GM12878 (cell line): ENCODE measurements at regions not wholly inside any gene's neighbourhood (a gene's known extent, or its start where the extent isn't known, plus 50 kb on each side); places are given as distances from the start of the nearest gene placed in this dataset.

Source experiments
- ATAC-seq: fragments of 200-7000 bp; cut with Tn5 transposase; 3 replicates; pipeline ENCODE4 v1.9.1; 2020; ENCODE audit warnings: mild to moderate bottlenecking, moderate library complexity
- BruUV-seq: library from RNA; stranded (reverse); fragments of 400-500 nt; replicated peaks from 2 replicates; lab custom pipeline; 2021; lab: Mats Ljungman, UMichigan
- CTCF ChIA-PET: fragments of 300-600 bp; sonication (Branson Sonifier 250); formaldehyde crosslinking; extraction: SDS; loops from one replicate; lab custom pipeline; 2021; ENCODE audit warnings: inconsistent platforms; lab: Yijun Ruan, JAX
- POLR2A ChIA-PET: fragments of 350-600 bp; formaldehyde crosslinking; extraction: SDS; loops from one replicate; lab custom pipeline; 2021; ENCODE audit warnings: inconsistent platforms; lab: Charles Lee
- RAD21 ChIA-PET: fragments of 300-600 bp; sonication (Branson Sonifier 250); formaldehyde crosslinking; loops from one replicate; lab custom pipeline; 2023; ENCODE audit warnings: antibody characterized with exemption; ENCODE audit not compliant: unreplicated experiment; lab: Charles Lee
- SMC1A ChIA-PET: fragments of 300-600 bp; sonication (Branson Sonifier 250); formaldehyde crosslinking; loops from one replicate; lab custom pipeline; 2023; ENCODE audit not compliant: unreplicated experiment, uncharacterized antibody; lab: Charles Lee
- DNase-seq: peaks from one replicate; pipeline ENCODE4 v3.0.0-alpha.2; 2011; ENCODE audit warnings: low read depth, low spot score
- FAIRE-seq: peaks from 3 replicates; lab custom pipeline; 2011; peaks lifted over from hg19 to GRCh38; lab: Jason Lieb, UNC
- H2AFZ ChIP-seq: 2 replicates; pipeline ENCODE4 v1.6.0; 2011; ENCODE audit warnings: low read depth, low read length, control low read depth; ENCODE audit not compliant: control insufficient read depth
- H3K27ac ChIP-seq: 2 replicates; pipeline ENCODE4 v1.5.1; 2011; ENCODE audit warnings: control low read depth; ENCODE audit not compliant: control insufficient read depth, insufficient read depth
- H3K27me3 ChIP-seq, 2 experiments: replicated peaks in 1 of 2; 2 replicates each; pipeline versions ENCODE4 v1.6.0 to v1.6.1; 2011; ENCODE audit warnings: low read length in 1 of 2; ENCODE audit not compliant: control insufficient read depth in 2 of 2, insufficient read depth in 2 of 2
- H3K36me3 ChIP-seq, 2 experiments: 2 replicates each; pipeline ENCODE4 v1.5.1; 2011; ENCODE audit warnings: low read length in 1 of 2; ENCODE audit not compliant: control insufficient read depth in 2 of 2, insufficient read depth in 2 of 2
- H3K4me1 ChIP-seq: 2 replicates; pipeline ENCODE4 v1.6.1; 2011; ENCODE audit warnings: mild to moderate bottlenecking, low read length, moderate library complexity, mixed read lengths; ENCODE audit not compliant: control insufficient read depth, insufficient read depth
- H3K4me2 ChIP-seq: 2 replicates; pipeline ENCODE4 v1.6.0; 2011; ENCODE audit warnings: control low read depth; ENCODE audit not compliant: control insufficient read depth, insufficient read depth
- H3K4me3 ChIP-seq: fragments of 200-600 bp; sonication (generic); 2 replicates; pipeline ENCODE4 v1.5.1; 2016
- H3K79me2 ChIP-seq: 2 replicates; pipeline ENCODE4 v1.6.0; 2011; ENCODE audit warnings: low read length; ENCODE audit not compliant: control insufficient read depth, insufficient read depth
- H3K9ac ChIP-seq: 2 replicates; pipeline ENCODE4 v1.8.0; 2011; ENCODE audit warnings: low read length, control low read depth, mixed read lengths; ENCODE audit not compliant: control insufficient read depth, insufficient read depth
- H3K9me3 ChIP-seq: replicated peaks from 3 replicates; pipeline ENCODE4 v1.5.1; 2011; ENCODE audit warnings: mild to moderate bottlenecking, low read length; ENCODE audit not compliant: control insufficient read depth, insufficient read depth
- H4K20me1 ChIP-seq: 2 replicates; pipeline ENCODE4 v1.6.0; 2011; ENCODE audit not compliant: control insufficient read depth, insufficient read depth
- ATF7 ChIP-seq: fragments of 450-650 bp; IDR thresholded peaks from 2 replicates; pipeline ENCODE4 v1.6.1; 2016; ENCODE audit warnings: low read depth, mild to moderate bottlenecking
- CREB1 ChIP-seq: IDR thresholded peaks from 2 replicates; pipeline ENCODE4 v1.6.1; 2012; ENCODE audit warnings: low read depth, mild to moderate bottlenecking, inconsistent platforms
- DPF2 ChIP-seq: fragments of 450-650 bp; IDR thresholded peaks from 2 replicates; pipeline ENCODE4 v1.6.1; 2017; ENCODE audit warnings: mild to moderate bottlenecking
- EZH2 ChIP-seq: IDR thresholded peaks from 2 replicates; pipeline ENCODE4 v1.6.1; 2012; ENCODE audit warnings: low read depth, mild to moderate bottlenecking, control low read depth, inconsistent platforms, low read length, borderline replicate concordance; ENCODE audit not compliant: control insufficient read depth
- IKZF1 ChIP-seq: fragments of 450-650 bp; conservative IDR thresholded peaks from 2 replicates; pipeline ENCODE4 v1.6.1; 2017; ENCODE audit warnings: antibody characterized with exemption, mild to moderate bottlenecking
- IRF4 ChIP-seq: IDR thresholded peaks from 2 replicates; pipeline ENCODE4 v1.6.1; 2011; ENCODE audit warnings: low read depth, low read length
- KDM1A ChIP-seq: fragments of 200-600 bp; sonication (generic); IDR thresholded peaks from 2 replicates; pipeline ENCODE4 v1.6.1; 2016; ENCODE audit warnings: borderline replicate concordance
- KLF5 ChIP-seq: fragments of 450-650 bp; IDR thresholded peaks from 2 replicates; pipeline ENCODE4 v1.6.1; 2014; ENCODE audit warnings: mild to moderate bottlenecking; ENCODE audit not compliant: partially characterized antibody
- LARP7 ChIP-seq: fragments of 450-650 bp; IDR thresholded peaks from 2 replicates; pipeline ENCODE4 v1.6.1; 2017; ENCODE audit warnings: mild to moderate bottlenecking
- POU2F2 ChIP-seq: IDR thresholded peaks from 3 replicates; pipeline ENCODE4 v1.6.1; 2011; ENCODE audit warnings: low read depth, mild to moderate bottlenecking, low read length, borderline replicate concordance
- RUNX3 ChIP-seq: IDR thresholded peaks from 2 replicates; pipeline ENCODE4 v1.6.1; 2012; ENCODE audit warnings: low read length, inconsistent platforms
- SPI1 ChIP-seq: IDR thresholded peaks from 2 replicates; pipeline ENCODE4 v1.6.1; 2011; ENCODE audit warnings: low read depth, mild to moderate bottlenecking, low read length, moderate library complexity, borderline replicate concordance; ENCODE audit not compliant: insufficient read depth
- TBL1XR1 ChIP-seq: IDR thresholded peaks from 2 replicates; pipeline ENCODE4 v1.6.1; 2012; ENCODE audit warnings: low read depth, low read length, improper control_type of control experiment
- YY1 ChIP-seq: IDR thresholded peaks from 2 replicates; pipeline ENCODE4 v1.6.1; 2011; ENCODE audit warnings: low read depth, mild to moderate bottlenecking, low read length
- ZNF207 ChIP-seq: fragments of 450-650 bp; IDR thresholded peaks from 2 replicates; pipeline ENCODE4 v1.6.1; 2014; ENCODE audit warnings: antibody characterized with exemption, mild to moderate bottlenecking, borderline replicate concordance
- ZZZ3 ChIP-seq: IDR thresholded peaks from 2 replicates; pipeline ENCODE4 v1.6.1; 2011; ENCODE audit warnings: low read depth; ENCODE audit not compliant: control insufficient read depth, insufficient read length
- WGBS: methylation state at CpG from one replicate; pipeline ENCODE4 v1.1.6; 2016; ENCODE audit warnings: low lambda C conversion rate; ENCODE audit not compliant: insufficient replicate concordance, insufficient coverage; ENCODE audit errors: missing lambda C conversion rate; 5-methylcytosine and 5-hydroxymethylcytosine counted together
- in situ Hi-C: fragments of 300-500 bp; cut with MboI; formaldehyde crosslinking; loops from 9 replicates; pipeline ENCODE4 v1.14.3; 2018; ENCODE audit warnings: mixed read lengths
- intact Hi-C: fragments of 100-400 bp; cut with micrococcal nuclease; formaldehyde crosslinking; loops from one replicate; pipeline ENCODE4 v1.14.2; 2022; ENCODE audit not compliant: unreplicated experiment
- TF ChIP-seq, protein P1 (sequence below): fragments of 450-650 bp; IDR thresholded peaks from 2 replicates; pipeline ENCODE4 v1.6.1; 2016; ENCODE audit warnings: mild to moderate bottlenecking
- TF ChIP-seq, protein P2 (sequence below): fragments of 450-650 bp; IDR thresholded peaks from 2 replicates; pipeline ENCODE4 v1.6.1; 2017; ENCODE audit warnings: mild to moderate bottlenecking, moderate library complexity
- TF ChIP-seq, protein P3 (sequence below): fragments of 150-350 bp; IDR thresholded peaks from 2 replicates; pipeline ENCODE4 v1.6.1; 2014; ENCODE audit warnings: mild to moderate bottlenecking, low read depth, low read length

DNA sequence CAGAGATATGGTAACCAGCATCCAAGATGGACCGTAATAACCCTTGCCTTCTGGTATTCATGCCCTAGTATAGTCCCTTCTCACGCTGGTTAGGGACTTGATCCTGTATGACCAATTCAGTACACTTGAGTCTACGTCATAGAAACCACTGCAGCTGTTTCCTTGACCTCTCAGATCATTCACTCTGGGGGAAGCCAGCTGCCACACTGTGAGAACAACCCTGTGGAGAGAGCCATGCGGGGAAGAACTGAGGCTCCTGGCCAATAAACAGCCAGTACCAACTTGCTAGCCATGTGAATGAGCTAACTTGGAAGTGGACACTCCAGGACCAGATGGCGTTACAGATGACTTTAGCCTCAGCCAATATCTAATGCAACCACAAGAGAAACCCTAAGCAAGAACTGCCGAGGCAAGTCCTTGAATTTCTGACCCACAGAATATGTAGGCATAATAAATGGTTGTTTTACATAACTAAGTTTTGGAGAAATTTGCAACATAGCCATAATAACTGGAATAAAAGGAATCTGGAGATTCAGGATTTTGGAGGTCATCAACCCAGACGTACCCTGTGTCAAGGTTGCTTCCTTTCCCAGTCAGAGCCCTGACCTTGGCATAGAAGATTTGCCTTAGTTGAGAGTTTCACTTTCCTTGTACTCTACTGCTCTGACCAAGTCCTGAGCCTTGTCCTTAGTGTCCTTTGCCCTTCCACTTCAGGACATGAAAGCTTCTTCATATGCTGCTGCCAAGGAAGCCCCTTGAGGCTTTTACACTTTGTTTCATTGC is 87.3 kb upstream of the ZNF81 start:
- ChIA-PET POLR2A (no interaction called here), RAD21 (interaction anchor here (1.5 kb wide), 1 partner anchor 133 kb away, joined by 3 read pairs; no protein-coding TSS in a partner anchor), CTCF (interaction anchor here (0.8 kb wide), 1 partner anchor 15 kb away, joined by 3 read pairs; no protein-coding TSS in a partner anchor), SMC1A (no interaction called here)
- FAIRE-seq = no peak
- Histone ChIP-seq H4K20me1 (no peaks in the 10 kb centered on the region), H3K4me3 (no peak overlapping the region), H3K4me2 (no peak overlapping the region), H3K4me1 (no peaks in the 10 kb centered on the region), H3K27me3 (no peaks in the 10 kb centered on the region), H3K9me3 (no peaks in the 10 kb centered on the region), H3K9ac (no peak overlapping the region), H2AFZ (no peak overlapping the region), H3K79me2 (no peaks in the 10 kb centered on the region), H3K27ac (no peak overlapping the region), H3K36me3 (no peaks in the 10 kb centered on the region)
- peak; percentile 77 for ATAC-seq
- under 1% methylated on average over 7 of the region's 7 CpGs for WGBS
- intact Hi-C loops (no loop called here), in situ Hi-C loops (no loop called here)
- no peak for DNase-seq
- no TSS peak for BruUV-seq
- no peak for TF ChIP-seq ZZZ3
- TF ChIP-seq POU2F2 = no peak
- 0 out of 2 replicates have a peak, but pooled peaks have one; percentile 23 for TF ChIP-seq IKZF1
- peak; percentile 40; the same call in 1 of the 2 replicates for TF ChIP-seq RUNX3
- TF ChIP-seq ZNF207 = no peak
- TF ChIP-seq ATF7 = no peak
- TF ChIP-seq KLF5 = no peak
- TF ChIP-seq DPF2 = no peak
- TF ChIP-seq, protein P1, sequence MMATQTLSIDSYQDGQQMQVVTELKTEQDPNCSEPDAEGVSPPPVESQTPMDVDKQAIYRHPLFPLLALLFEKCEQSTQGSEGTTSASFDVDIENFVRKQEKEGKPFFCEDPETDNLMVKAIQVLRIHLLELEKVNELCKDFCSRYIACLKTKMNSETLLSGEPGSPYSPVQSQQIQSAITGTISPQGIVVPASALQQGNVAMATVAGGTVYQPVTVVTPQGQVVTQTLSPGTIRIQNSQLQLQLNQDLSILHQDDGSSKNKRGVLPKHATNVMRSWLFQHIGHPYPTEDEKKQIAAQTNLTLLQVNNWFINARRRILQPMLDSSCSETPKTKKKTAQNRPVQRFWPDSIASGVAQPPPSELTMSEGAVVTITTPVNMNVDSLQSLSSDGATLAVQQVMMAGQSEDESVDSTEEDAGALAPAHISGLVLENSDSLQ = no peak
- TF ChIP-seq, protein P2, sequence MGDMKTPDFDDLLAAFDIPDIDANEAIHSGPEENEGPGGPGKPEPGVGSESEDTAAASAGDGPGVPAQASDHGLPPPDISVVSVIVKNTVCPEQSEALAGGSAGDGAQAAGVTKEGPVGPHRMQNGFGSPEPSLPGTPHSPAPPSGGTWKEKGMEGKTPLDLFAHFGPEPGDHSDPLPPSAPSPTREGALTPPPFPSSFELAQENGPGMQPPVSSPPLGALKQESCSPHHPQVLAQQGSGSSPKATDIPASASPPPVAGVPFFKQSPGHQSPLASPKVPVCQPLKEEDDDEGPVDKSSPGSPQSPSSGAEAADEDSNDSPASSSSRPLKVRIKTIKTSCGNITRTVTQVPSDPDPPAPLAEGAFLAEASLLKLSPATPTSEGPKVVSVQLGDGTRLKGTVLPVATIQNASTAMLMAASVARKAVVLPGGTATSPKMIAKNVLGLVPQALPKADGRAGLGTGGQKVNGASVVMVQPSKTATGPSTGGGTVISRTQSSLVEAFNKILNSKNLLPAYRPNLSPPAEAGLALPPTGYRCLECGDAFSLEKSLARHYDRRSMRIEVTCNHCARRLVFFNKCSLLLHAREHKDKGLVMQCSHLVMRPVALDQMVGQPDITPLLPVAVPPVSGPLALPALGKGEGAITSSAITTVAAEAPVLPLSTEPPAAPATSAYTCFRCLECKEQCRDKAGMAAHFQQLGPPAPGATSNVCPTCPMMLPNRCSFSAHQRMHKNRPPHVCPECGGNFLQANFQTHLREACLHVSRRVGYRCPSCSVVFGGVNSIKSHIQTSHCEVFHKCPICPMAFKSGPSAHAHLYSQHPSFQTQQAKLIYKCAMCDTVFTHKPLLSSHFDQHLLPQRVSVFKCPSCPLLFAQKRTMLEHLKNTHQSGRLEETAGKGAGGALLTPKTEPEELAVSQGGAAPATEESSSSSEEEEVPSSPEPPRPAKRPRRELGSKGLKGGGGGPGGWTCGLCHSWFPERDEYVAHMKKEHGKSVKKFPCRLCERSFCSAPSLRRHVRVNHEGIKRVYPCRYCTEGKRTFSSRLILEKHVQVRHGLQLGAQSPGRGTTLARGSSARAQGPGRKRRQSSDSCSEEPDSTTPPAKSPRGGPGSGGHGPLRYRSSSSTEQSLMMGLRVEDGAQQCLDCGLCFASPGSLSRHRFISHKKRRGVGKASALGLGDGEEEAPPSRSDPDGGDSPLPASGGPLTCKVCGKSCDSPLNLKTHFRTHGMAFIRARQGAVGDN = no peak
- TF ChIP-seq, protein P3, sequence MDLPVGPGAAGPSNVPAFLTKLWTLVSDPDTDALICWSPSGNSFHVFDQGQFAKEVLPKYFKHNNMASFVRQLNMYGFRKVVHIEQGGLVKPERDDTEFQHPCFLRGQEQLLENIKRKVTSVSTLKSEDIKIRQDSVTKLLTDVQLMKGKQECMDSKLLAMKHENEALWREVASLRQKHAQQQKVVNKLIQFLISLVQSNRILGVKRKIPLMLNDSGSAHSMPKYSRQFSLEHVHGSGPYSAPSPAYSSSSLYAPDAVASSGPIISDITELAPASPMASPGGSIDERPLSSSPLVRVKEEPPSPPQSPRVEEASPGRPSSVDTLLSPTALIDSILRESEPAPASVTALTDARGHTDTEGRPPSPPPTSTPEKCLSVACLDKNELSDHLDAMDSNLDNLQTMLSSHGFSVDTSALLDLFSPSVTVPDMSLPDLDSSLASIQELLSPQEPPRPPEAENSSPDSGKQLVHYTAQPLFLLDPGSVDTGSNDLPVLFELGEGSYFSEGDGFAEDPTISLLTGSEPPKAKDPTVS = no peak
- no peak for TF ChIP-seq TBL1XR1
- 0 out of 2 replicates have a peak, but pooled peaks have one; percentile 24 for TF ChIP-seq YY1
- TF ChIP-seq EZH2 = no peak
- no peak for TF ChIP-seq KDM1A
- TF ChIP-seq IRF4 = no peak
- no peak for TF ChIP-seq LARP7
- no peak for TF ChIP-seq SPI1
- TF ChIP-seq CREB1 = peak; percentile 53; the same call in 1 of the 2 replicates
